ENCODE measurements at regions not wholly inside any gene's neighbourhood (a gene's known extent, or its start where the extent isn't known, plus 50 kb on each side); places are given as distances from the start of the nearest gene placed in this dataset.

DNA sequence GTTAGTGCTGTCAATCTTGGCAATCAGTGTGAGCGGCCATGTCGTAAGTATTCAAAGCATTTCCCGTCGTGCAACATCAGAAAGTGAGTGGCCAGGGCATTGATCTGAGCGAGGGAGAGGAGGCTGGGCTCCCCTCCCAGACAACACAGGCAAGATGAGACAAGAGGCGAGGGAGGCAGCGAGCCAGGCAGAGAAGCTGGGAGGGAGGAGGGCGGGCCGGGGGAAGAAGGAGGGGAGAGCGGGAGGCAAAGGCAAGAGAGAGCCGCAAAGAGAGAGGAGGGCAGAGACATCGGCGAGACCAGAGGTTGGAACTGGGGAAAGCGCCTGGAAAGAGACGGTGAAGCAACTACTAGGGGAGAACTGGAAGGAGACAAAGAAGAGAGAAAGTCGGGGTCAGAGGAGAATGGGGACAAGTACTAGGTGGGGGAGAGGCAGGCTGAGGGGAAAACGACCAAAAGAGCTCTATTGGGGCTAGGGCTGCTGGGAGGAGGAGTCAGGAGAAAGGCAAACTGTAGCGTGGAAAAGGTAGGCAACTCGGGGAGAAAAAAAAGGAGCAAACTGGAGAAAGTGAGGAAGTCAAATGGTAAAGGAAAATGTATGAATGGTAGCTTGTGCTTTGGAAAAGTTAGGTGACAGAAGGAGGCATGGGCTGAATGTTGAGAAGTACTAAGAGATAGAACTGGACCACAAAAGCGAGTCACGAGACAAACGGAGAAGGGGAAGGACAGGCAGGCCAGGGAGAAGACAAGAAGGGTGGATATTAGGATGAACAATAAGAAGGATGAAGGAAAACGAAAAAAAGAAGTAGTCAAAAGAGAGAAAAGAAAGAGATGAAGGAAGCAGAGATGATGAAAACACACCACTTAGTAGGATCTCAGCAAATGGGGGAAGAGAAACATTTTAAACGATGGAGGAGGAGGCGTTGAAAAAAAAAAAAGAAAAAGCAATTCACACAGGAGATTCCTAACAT is 130.5 kb upstream of the C11orf58 start:
- Histone ChIP-seq H3K27ac (ENCODE audit: low read depth, low read length) (no peak overlapping the region), H3K9me2 (replicated peaks; ENCODE audit: insufficient read depth, low read length) (no peaks in the 10 kb centered on the region), H4K20me1 (ENCODE audit: low read depth, low read length) (no peaks in the 10 kb centered on the region), H3K4me2 (ENCODE audit: low read depth, low read length, poor library complexity, severe bottlenecking) (no peak overlapping the region), H2AFZ (ENCODE audit: low read depth, low read length, severe bottlenecking) (no peak overlapping the region), H3K9me3 (ENCODE audit: insufficient read depth, low read length) (no peaks in the 10 kb centered on the region), H3K27me3 (ENCODE audit: low read length) (no peaks in the 10 kb centered on the region), H3K9ac (ENCODE audit: low read length) (no peak overlapping the region), H3K4me3 (ENCODE audit: insufficient read depth, low read length, poor library complexity, severe bottlenecking) (no peak overlapping the region), H3F3A (ENCODE audit: insufficient read depth) (no peaks in the 10 kb centered on the region), H3K79me2 (ENCODE audit: insufficient read depth, low read length) (no peaks in the 10 kb centered on the region), H3K36me3 (ENCODE audit: low read length) (no peaks in the 10 kb centered on the region)
- TF ChIP-seq EZH2phosphoT487 (conservative IDR thresholded peaks at IDR 0.05; ENCODE audit: low read length) = no peak
- TF ChIP-seq, protein P1, sequence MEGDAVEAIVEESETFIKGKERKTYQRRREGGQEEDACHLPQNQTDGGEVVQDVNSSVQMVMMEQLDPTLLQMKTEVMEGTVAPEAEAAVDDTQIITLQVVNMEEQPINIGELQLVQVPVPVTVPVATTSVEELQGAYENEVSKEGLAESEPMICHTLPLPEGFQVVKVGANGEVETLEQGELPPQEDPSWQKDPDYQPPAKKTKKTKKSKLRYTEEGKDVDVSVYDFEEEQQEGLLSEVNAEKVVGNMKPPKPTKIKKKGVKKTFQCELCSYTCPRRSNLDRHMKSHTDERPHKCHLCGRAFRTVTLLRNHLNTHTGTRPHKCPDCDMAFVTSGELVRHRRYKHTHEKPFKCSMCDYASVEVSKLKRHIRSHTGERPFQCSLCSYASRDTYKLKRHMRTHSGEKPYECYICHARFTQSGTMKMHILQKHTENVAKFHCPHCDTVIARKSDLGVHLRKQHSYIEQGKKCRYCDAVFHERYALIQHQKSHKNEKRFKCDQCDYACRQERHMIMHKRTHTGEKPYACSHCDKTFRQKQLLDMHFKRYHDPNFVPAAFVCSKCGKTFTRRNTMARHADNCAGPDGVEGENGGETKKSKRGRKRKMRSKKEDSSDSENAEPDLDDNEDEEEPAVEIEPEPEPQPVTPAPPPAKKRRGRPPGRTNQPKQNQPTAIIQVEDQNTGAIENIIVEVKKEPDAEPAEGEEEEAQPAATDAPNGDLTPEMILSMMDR (IDR thresholded peaks at IDR 0.05; ENCODE audit: insufficient read depth, low read length, poor library complexity, severe bottlenecking) = no peak

DNA sequence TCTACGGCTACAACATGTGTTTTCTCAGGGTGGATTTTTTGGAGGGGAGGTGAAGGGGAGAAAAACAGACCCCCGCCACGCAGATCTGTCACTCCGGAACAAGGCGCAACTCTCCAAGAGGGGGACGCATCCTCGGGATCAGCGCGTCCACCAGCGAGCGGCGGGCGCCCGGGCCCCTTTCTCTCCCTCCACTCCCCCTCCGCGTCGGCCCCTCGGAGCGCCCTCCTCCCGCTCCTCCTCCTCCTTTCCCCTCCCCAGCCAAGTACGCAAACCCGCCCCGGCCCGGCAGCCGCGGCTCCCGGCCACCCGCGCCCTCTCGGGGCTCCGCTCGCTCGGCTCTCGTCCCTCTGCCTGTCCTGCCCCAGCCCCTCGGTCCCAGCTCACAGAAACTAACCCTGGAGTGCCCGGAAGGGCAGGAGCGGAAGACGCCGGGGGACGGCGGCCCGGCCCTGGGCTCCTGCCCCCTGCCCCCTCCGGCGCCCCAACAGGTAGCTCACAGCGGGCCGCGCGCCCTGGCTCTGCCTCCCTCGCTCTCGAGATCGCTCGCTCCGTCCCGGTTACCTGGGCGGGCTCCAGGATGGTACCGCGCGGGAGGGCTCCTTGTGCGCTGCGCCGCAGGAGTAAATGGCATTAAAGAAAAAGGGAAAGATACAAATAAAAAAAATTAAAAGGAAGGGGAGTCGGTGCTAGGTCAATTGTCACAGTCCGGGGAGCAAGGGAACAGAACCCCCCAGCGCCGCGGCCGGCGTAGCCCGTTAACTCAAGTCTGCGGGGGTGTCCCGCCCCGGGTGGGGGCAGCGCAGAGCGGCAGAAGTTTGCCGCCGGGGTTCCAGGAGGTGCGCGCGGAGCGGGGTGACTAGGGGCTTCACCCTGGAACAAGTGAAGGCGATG is 131.4 kb upstream of the C11orf58 start:
- H3K4me2 ChIP-seq (ENCODE audit: low read depth, low read length, poor library complexity, severe bottlenecking) = no peak overlapping the region
- H3K9ac ChIP-seq (ENCODE audit: low read length) = no peak overlapping the region

DNA sequence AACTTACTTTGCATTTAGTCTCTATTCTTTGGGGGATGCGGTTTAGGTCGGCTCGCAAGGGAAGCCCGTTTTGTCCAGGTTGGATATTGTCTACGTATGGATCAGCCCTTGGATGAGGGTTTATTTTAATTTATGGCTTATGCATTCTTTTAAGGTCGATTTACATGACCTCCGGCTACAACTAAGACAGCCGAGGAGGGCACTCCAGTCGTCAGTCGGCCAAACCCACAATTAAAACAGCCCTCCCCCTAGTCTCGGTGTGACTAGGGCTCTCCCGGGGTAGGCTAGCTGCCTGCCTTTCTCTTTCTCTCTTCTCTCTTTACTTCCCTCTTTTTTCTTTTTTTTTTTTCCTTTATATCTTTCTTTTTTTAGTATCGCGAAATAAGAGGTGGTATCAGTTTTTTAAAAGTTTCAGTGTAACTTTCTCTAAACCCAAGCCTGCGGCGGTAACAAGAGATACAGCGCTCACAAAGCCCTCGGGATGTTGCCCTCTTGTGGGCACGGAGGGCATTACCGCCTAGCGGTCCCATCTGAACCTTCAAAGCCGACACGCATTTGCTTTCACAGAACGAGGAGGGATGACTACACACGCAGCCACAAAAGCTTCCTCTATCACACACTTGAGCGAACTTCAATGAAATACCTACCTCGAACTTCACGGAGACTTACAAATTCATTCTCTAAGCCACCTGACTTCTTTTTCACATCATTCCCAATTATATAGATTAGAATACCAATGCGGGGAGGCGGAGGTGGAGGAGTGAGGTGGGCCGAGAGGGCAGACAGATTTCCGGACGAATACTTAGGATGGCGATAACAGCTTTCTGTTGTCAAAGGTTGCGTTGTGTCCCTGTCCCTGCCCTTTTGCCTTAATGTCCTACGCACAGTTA is 132.3 kb upstream of the C11orf58 start:
- H3K27me3 ChIP-seq (ENCODE audit: low read length) = no peaks in the 10 kb centered on the region
- H3K9me2 ChIP-seq (replicated peaks; ENCODE audit: insufficient read depth, low read length) = no peaks in the 10 kb centered on the region
- no peaks in the 10 kb centered on the region for H3K36me3 ChIP-seq (ENCODE audit: low read length)
- no peak overlapping the region for H2AFZ ChIP-seq (ENCODE audit: low read depth, low read length, severe bottlenecking)
- TF ChIP-seq, protein P1 (IDR thresholded peaks at IDR 0.05; ENCODE audit: insufficient read depth, low read length, poor library complexity, severe bottlenecking) = peak; percentile 96
- TF ChIP-seq EZH2phosphoT487 (conservative IDR thresholded peaks at IDR 0.05; ENCODE audit: low read length) = no peak
- H4K20me1 ChIP-seq (ENCODE audit: low read depth, low read length) = no peaks in the 10 kb centered on the region
- no peak overlapping the region for H3K27ac ChIP-seq (ENCODE audit: low read depth, low read length)
- H3K9me3 ChIP-seq (ENCODE audit: insufficient read depth, low read length) = no peaks in the 10 kb centered on the region
- H3K4me3 ChIP-seq (ENCODE audit: insufficient read depth, low read length, poor library complexity, severe bottlenecking) = no peak overlapping the region
- no peak overlapping the region for H3K4me2 ChIP-seq (ENCODE audit: low read depth, low read length, poor library complexity, severe bottlenecking)
- no peaks in the 10 kb centered on the region for H3F3A ChIP-seq (ENCODE audit: insufficient read depth)
- no peak overlapping the region for H3K9ac ChIP-seq (ENCODE audit: low read length)
- H3K79me2 ChIP-seq (ENCODE audit: insufficient read depth, low read length) = no peaks in the 10 kb centered on the region

More for the DNA sequence above, 131.4 kb upstream of the C11orf58 start:
- Histone ChIP-seq H3K36me3 (ENCODE audit: low read length) (no peaks in the 10 kb centered on the region), H3K4me3 (ENCODE audit: insufficient read depth, low read length, poor library complexity, severe bottlenecking) (no peak overlapping the region), H3K27ac (ENCODE audit: low read depth, low read length) (no peak overlapping the region), H3K9me3 (ENCODE audit: insufficient read depth, low read length) (no peaks in the 10 kb centered on the region), H4K20me1 (ENCODE audit: low read depth, low read length) (no peaks in the 10 kb centered on the region), H3K27me3 (ENCODE audit: low read length) (no peaks in the 10 kb centered on the region), H2AFZ (ENCODE audit: low read depth, low read length, severe bottlenecking) (no peak overlapping the region), H3K9me2 (replicated peaks; ENCODE audit: insufficient read depth, low read length) (no peaks in the 10 kb centered on the region), H3F3A (ENCODE audit: insufficient read depth) (no peaks in the 10 kb centered on the region), H3K79me2 (ENCODE audit: insufficient read depth, low read length) (no peaks in the 10 kb centered on the region)
- TF ChIP-seq, protein P1 (IDR thresholded peaks at IDR 0.05; ENCODE audit: insufficient read depth, low read length, poor library complexity, severe bottlenecking) = no peak
- no peak for TF ChIP-seq EZH2phosphoT487 (conservative IDR thresholded peaks at IDR 0.05; ENCODE audit: low read length)

Measured in SU-DHL-6 (cell line).